ENCODE measurements at regions not wholly inside any gene's neighbourhood (a gene's known extent, or its start where the extent isn't known, plus 50 kb on each side); places are given as distances from the start of the nearest gene placed in this dataset.

DNA sequence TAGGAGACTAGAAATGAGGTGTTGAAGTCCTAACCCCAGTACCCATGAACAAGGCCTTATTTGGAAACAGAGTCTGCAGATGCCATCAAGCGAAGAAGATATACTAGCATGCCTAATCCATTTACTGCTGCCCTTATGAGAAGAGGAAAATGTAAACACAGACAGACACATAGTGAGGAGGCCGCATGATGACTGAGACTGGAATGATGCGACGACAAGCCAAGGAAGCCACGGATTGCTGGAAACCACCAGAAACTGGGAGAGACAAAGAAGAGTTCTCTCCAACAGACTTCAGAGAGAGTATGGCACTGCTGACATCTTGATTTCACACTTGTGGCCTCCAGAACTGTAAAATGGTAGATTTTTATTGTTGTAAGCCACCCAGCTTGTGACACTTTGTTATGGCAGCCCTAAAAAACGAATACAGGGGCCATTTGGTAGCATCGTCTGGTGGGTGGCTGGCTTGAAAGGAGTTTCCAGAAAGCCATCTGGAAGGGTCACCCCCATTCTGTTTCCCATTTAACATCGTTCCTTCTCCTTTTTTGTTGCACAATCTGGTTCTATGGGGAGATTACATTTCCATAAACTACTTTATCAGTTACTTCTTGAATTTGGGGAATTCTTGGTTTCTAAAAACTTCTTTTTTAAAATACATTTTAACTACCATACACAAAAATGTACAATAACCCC is 193.1 kb downstream of the HSD17B3 start:
- Histone ChIP-seq H3K9me2 (ENCODE audit: insufficient read depth, low read length) (no peaks in the 10 kb centered on the region), H3K9me3 (ENCODE audit: low read length) (no peaks in the 10 kb centered on the region), H3K4me2 (ENCODE audit: low read length) (no peak overlapping the region), H4K20me1 (ENCODE audit: insufficient read depth, low read length) (no peaks in the 10 kb centered on the region), H3K79me2 (ENCODE audit: insufficient read depth, low read depth, low read length) (no peaks in the 10 kb centered on the region), H3K4me3 (ENCODE audit: low read depth, low read length, poor library complexity, severe bottlenecking) (no peak overlapping the region), H2AFZ (ENCODE audit: low read length) (no peak overlapping the region), H3K27ac (ENCODE audit: low read depth, low read length, poor library complexity, severe bottlenecking) (no peak overlapping the region), H3K36me3 (ENCODE audit: insufficient read depth, low read length) (no peaks in the 10 kb centered on the region), H3K4me1 (ENCODE audit: insufficient read depth, low read length, poor library complexity, severe bottlenecking) (no peaks in the 10 kb centered on the region)
- DNase-seq (ENCODE audit: low spot score), result no peak
- CTCF ChIA-PET (ENCODE audit: unreplicated experiment), result no interaction called here
- POLR2A ChIA-PET, result interaction anchor here (0.7 kb wide), 1 partner anchor 370 kb away, joined by 6 read pairs; no protein-coding TSS in a partner anchor
- intact Hi-C loops (cut with micrococcal nuclease; ENCODE audit: unreplicated experiment), result no loop called here
- BruUV-seq (replicated peaks), result no TSS peak
- TF ChIP-seq EZH2phosphoT487 (IDR thresholded peaks at IDR 0.05; ENCODE audit: borderline replicate concordance, low read depth, low read length) (no peak), CTCF (conservative IDR thresholded peaks at IDR 0.05; ENCODE audit: low read length) (no peak)

DNA sequence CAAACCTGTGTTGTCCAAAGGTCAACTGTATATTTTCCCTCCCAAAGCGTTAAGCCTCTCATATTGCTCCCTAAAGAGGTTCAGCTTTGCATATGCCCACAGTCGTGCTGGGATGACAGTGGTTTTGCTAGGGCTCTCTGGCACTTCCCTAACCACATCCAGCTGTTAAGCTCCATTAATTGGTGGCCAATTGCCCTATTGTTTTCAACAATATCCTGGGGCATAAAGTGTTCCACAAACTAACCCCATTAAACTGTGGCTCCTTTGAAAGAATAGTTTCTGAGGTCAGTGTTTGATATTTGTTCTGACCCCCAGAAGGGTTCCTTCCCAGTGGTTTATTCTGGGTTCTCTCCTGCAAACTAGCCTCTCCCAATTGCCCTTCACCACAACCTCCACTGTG is 194.5 kb downstream of the HSD17B3 start:
- H3K4me3 ChIP-seq (ENCODE audit: low read depth, low read length, poor library complexity, severe bottlenecking), result no peak overlapping the region
- H3K9me3 ChIP-seq (ENCODE audit: low read length), result no peaks in the 10 kb centered on the region
- no peaks in the 10 kb centered on the region for H3K4me1 ChIP-seq (ENCODE audit: insufficient read depth, low read length, poor library complexity, severe bottlenecking)
- no peaks in the 10 kb centered on the region for H3K36me3 ChIP-seq (ENCODE audit: insufficient read depth, low read length)
- H2AFZ ChIP-seq (ENCODE audit: low read length), result no peak overlapping the region
- no peak overlapping the region for H3K4me2 ChIP-seq (ENCODE audit: low read length)
- H4K20me1 ChIP-seq (ENCODE audit: insufficient read depth, low read length), result no peaks in the 10 kb centered on the region
- no peak for TF ChIP-seq CTCF (conservative IDR thresholded peaks at IDR 0.05; ENCODE audit: low read length)
- TF ChIP-seq EZH2phosphoT487 (IDR thresholded peaks at IDR 0.05; ENCODE audit: borderline replicate concordance, low read depth, low read length), result no peak
- ChIA-PET CTCF (ENCODE audit: unreplicated experiment) (no interaction called here), POLR2A (no interaction called here)
- no peaks in the 10 kb centered on the region for H3K9me2 ChIP-seq (ENCODE audit: insufficient read depth, low read length)
- no TSS peak for BruUV-seq (replicated peaks)
- H3K27ac ChIP-seq (ENCODE audit: low read depth, low read length, poor library complexity, severe bottlenecking), result no peak overlapping the region
- intact Hi-C loops (cut with micrococcal nuclease; ENCODE audit: unreplicated experiment), result no loop called here
- no peaks in the 10 kb centered on the region for H3K79me2 ChIP-seq (ENCODE audit: insufficient read depth, low read depth, low read length)
- no peak for DNase-seq (ENCODE audit: low spot score)
